WTC11 (cell line): ENCODE measurements at regions not wholly inside any gene's neighbourhood (a gene's known extent, or its start where the extent isn't known, plus 50 kb on each side); places are given as distances from the start of the nearest gene placed in this dataset.

Experiments
- ATAC-seq: fragments of 200-7000 bp; cut with Tn5 transposase; 2 replicates; pipeline ENCODE4 v1.10.0; 2021; ENCODE audit warnings: mild to moderate bottlenecking, moderate library complexity
- CTCF ChIA-PET: fragments of 300-600 bp; sonication (Branson Sonifier 250); formaldehyde crosslinking; loops from one replicate; lab custom pipeline; 2021; ENCODE audit warnings: antibody characterized with exemption; lab: Charles Lee
- POLR2A ChIA-PET: fragments of 350-600 bp; sonication (Branson Sonifier 250); formaldehyde crosslinking; loops from one replicate; lab custom pipeline; 2021; ENCODE audit warnings: antibody characterized with exemption; lab: Charles Lee
- DNase-seq: peaks from one replicate; pipeline ENCODE4 v3.0.0; 2021; ENCODE audit warnings: low spot score
- H3K27ac Mint-ChIP-seq: 2 replicates; pipeline ENCODE4 v1.8.0; 2021; ENCODE audit warnings: mixed read lengths
- H3K27me3 Mint-ChIP-seq: 2 replicates; pipeline ENCODE4 v1.8.0; 2021; ENCODE audit warnings: low read depth, mild to moderate bottlenecking, moderate library complexity, mixed read lengths
- H3K36me3 Mint-ChIP-seq: 2 replicates; pipeline ENCODE4 v1.8.0; 2021; ENCODE audit warnings: mixed read lengths
- H3K4me1 Mint-ChIP-seq: 2 replicates; pipeline ENCODE4 v1.8.0; 2022; ENCODE audit warnings: mixed read lengths
- H3K4me3 Mint-ChIP-seq: 2 replicates; pipeline ENCODE4 v1.8.0; 2021; ENCODE audit warnings: mild to moderate bottlenecking, moderate library complexity, mixed read lengths
- H3K9me3 Mint-ChIP-seq: 2 replicates; pipeline ENCODE4 v1.8.0; 2021; ENCODE audit warnings: mixed read lengths
- CREM ChIP-seq: sonication (generic); formaldehyde crosslinking; IDR thresholded peaks from 2 replicates; pipeline ENCODE4 v1.8.1; 2022; ENCODE audit warnings: mild to moderate bottlenecking, missing genetic modification reagents, moderate library complexity
- EMX1 ChIP-seq: fragments of 250-450 bp; sonication (Bioruptor Pico); IDR thresholded peaks from 2 replicates; pipeline ENCODE4 v1.8.0; 2021; ENCODE audit warnings: mild to moderate bottlenecking
- GABPB1 ChIP-seq: sonication (generic); formaldehyde crosslinking; IDR thresholded peaks from 2 replicates; pipeline ENCODE4 v1.8.1; 2023; ENCODE audit warnings: mild to moderate bottlenecking, missing genetic modification reagents
- IRF2 ChIP-seq: sonication (generic); formaldehyde crosslinking; IDR thresholded peaks from 2 replicates; pipeline ENCODE4 v1.8.0; 2022; ENCODE audit warnings: low read depth, missing genetic modification reagents, borderline replicate concordance
- KAT7 ChIP-seq: sonication (generic); formaldehyde crosslinking; IDR thresholded peaks from 2 replicates; pipeline ENCODE4 v1.8.1; 2023; ENCODE audit warnings: missing genetic modification reagents, mild to moderate bottlenecking, borderline replicate concordance
- MAX ChIP-seq: sonication (generic); formaldehyde crosslinking; IDR thresholded peaks from 2 replicates; pipeline ENCODE4 v1.8.0; 2022; ENCODE audit warnings: mild to moderate bottlenecking, missing genetic modification reagents
- NR1H2 ChIP-seq: sonication (generic); formaldehyde crosslinking; IDR thresholded peaks from 2 replicates; pipeline ENCODE4 v1.9.0; 2021; ENCODE audit warnings: mild to moderate bottlenecking, moderate library complexity, missing genetic modification reagents
- NR2C2 ChIP-seq: sonication (generic); formaldehyde crosslinking; IDR thresholded peaks from 2 replicates; pipeline ENCODE4 v1.8.0; 2022; ENCODE audit warnings: mild to moderate bottlenecking, missing genetic modification reagents
- PRRX2 ChIP-seq: fragments of 250-450 bp; sonication (Bioruptor Pico); IDR thresholded peaks from 2 replicates; pipeline ENCODE4 v1.8.0; 2021; ENCODE audit warnings: mild to moderate bottlenecking
- TCF7 ChIP-seq: sonication (generic); formaldehyde crosslinking; IDR thresholded peaks from 2 replicates; pipeline ENCODE4 v1.8.0; 2022; ENCODE audit warnings: mild to moderate bottlenecking, low read depth, missing genetic modification reagents, moderate library complexity
- TEAD1 ChIP-seq: sonication (generic); formaldehyde crosslinking; IDR thresholded peaks from 2 replicates; pipeline ENCODE4 v1.8.0; 2022; ENCODE audit warnings: mild to moderate bottlenecking, missing genetic modification reagents
- USF1 ChIP-seq: sonication (generic); formaldehyde crosslinking; IDR thresholded peaks from 2 replicates; pipeline ENCODE4 v1.8.0; 2022; ENCODE audit warnings: mild to moderate bottlenecking, missing genetic modification reagents
- USF2 ChIP-seq: sonication (generic); formaldehyde crosslinking; IDR thresholded peaks from 2 replicates; pipeline ENCODE4 v1.8.1; 2023; ENCODE audit warnings: mild to moderate bottlenecking, missing genetic modification reagents, moderate library complexity
- ZBTB21 ChIP-seq: sonication (generic); formaldehyde crosslinking; IDR thresholded peaks from 2 replicates; pipeline ENCODE4 v1.8.1; 2023; ENCODE audit warnings: mild to moderate bottlenecking, missing genetic modification reagents, borderline replicate concordance
- ZNF219 ChIP-seq: sonication (generic); formaldehyde crosslinking; IDR thresholded peaks from 2 replicates; pipeline ENCODE4 v1.8.0; 2023; ENCODE audit warnings: missing genetic modification reagents, mild to moderate bottlenecking, borderline replicate concordance
- ZNF423 ChIP-seq: fragments of 250-450 bp; sonication (Bioruptor Pico); IDR thresholded peaks from 2 replicates; pipeline ENCODE4 v2.1.2; 2022; ENCODE audit warnings: mild to moderate bottlenecking, moderate library complexity
- ZNF532 ChIP-seq: fragments of 250-450 bp; sonication (Bioruptor Pico); IDR thresholded peaks from 2 replicates; pipeline ENCODE4 v1.9.0; 2021; ENCODE audit warnings: mild to moderate bottlenecking, borderline replicate concordance

GRCh38 chr6:113642001-113642713 lies 215.0 kb upstream of the MARCKS start (continued):
- no peak for TF ChIP-seq ZNF532 (CRISPR knock-in tag)
- TF ChIP-seq CREM, result no peak
- TF ChIP-seq EMX1 (CRISPR knock-in tag), result no peak
- no peak for TF ChIP-seq ZNF219

- Mint-ChIP-seq H3K27ac (no peak overlapping the region), H3K9me3 (0 out of 2 replicates have a peak, but pooled peaks cover 4% of the 10 kb centered on the region), H3K36me3 (no peaks in the 10 kb centered on the region), H3K4me1 (peaks cover 15% of the 10 kb centered on the region), H3K27me3 (peaks cover 47% of the 10 kb centered on the region), H3K4me3 (no peak overlapping the region)
- DNase-seq, result peak; percentile 16
- ATAC-seq, result peak; percentile 51
- TF ChIP-seq USF1 (CRISPR knock-in tag), result no peak
- peak; percentile 68 for TF ChIP-seq GABPB1 (CRISPR knock-in tag)
- TF ChIP-seq TEAD1 (CRISPR knock-in tag), result no peak
- TF ChIP-seq USF2 (CRISPR knock-in tag), result no peak
- TF ChIP-seq NR1H2, result no peak
- ChIA-PET CTCF (interaction anchor here (0.7 to 1.7 kb wide), 3 partner anchors 18 to 216 kb away, joined by 4 to 5 read pairs (median 5); no protein-coding TSS in a partner anchor), POLR2A (interaction anchor here (0.7 kb wide), 1 partner anchor 9 kb away, joined by 5 read pairs; no protein-coding TSS in a partner anchor)
Observed at GRCh38 chr6:113642714-113643406, 214.3 kb upstream of the MARCKS start.

- H3K36me3 Mint-ChIP-seq, result no peaks in the 10 kb centered on the region
- ATAC-seq, result no peak
- POLR2A ChIA-PET, result no interaction called here
Observed at GRCh38 chr6:113643407-113643770, 213.8 kb upstream of the MARCKS start.

More at GRCh38 chr6:113643407-113643770, 213.8 kb upstream of the MARCKS start:
- no peak for DNase-seq
- CTCF ChIA-PET, result interaction anchor here (0.7 to 1.7 kb wide), 3 partner anchors 17 to 216 kb away, joined by 4 to 5 read pairs (median 5); no protein-coding TSS in a partner anchor
- TF ChIP-seq IRF2 (CRISPR knock-in tag), result no peak
- no peak for TF ChIP-seq MAX (CRISPR knock-in tag)
- TF ChIP-seq USF2 (CRISPR knock-in tag), result no peak
- no peak for TF ChIP-seq PRRX2
- TF ChIP-seq TEAD1 (CRISPR knock-in tag), result no peak
- no peak for TF ChIP-seq ZNF423 (CRISPR knock-in tag)
- no peak for TF ChIP-seq ZNF532 (CRISPR knock-in tag)
- TF ChIP-seq TCF7 (CRISPR knock-in tag), result no peak
- no peak for TF ChIP-seq USF1 (CRISPR knock-in tag)
- TF ChIP-seq NR2C2 (CRISPR knock-in tag), result no peak
- no peak for TF ChIP-seq ZBTB21 (CRISPR knock-in tag)
- TF ChIP-seq KAT7, result no peak
- no peak overlapping the region for H3K27ac Mint-ChIP-seq
- H3K9me3 Mint-ChIP-seq, result 0 out of 2 replicates have a peak, but pooled peaks cover 4% of the 10 kb centered on the region
- peaks cover 47% of the 10 kb centered on the region for H3K27me3 Mint-ChIP-seq
- no peak overlapping the region for H3K4me3 Mint-ChIP-seq
- peaks cover 15% of the 10 kb centered on the region for H3K4me1 Mint-ChIP-seq
